GM12892 (cell line): ENCODE measurements at regions not wholly inside any gene's neighbourhood (a gene's known extent, or its start where the extent isn't known, plus 50 kb on each side); places are given as distances from the start of the nearest gene placed in this dataset.

Experiments
- DNase-seq: peaks from one replicate; pipeline ENCODE4 v3.0.0; 2011; ENCODE audit not compliant: insufficient read length
- FAIRE-seq: peaks from 2 replicates; lab custom pipeline; 2011; peaks lifted over from hg19 to GRCh38; lab: Jason Lieb, UNC
- POLR2A ChIP-seq: IDR thresholded peaks from 2 replicates; pipeline ENCODE4 v1.6.1; 2011; ENCODE audit warnings: low read depth, low read length, control low read depth
- POLR2AphosphoS5 ChIP-seq: IDR thresholded peaks from 2 replicates; pipeline ENCODE4 v1.6.1; 2011; ENCODE audit warnings: low read depth, low read length, control low read depth
- TAF1 ChIP-seq: IDR thresholded peaks from 2 replicates; pipeline ENCODE4 v1.6.1; 2011; ENCODE audit warnings: low read depth, mild to moderate bottlenecking, control low read depth, low read length, borderline replicate concordance

DNA sequence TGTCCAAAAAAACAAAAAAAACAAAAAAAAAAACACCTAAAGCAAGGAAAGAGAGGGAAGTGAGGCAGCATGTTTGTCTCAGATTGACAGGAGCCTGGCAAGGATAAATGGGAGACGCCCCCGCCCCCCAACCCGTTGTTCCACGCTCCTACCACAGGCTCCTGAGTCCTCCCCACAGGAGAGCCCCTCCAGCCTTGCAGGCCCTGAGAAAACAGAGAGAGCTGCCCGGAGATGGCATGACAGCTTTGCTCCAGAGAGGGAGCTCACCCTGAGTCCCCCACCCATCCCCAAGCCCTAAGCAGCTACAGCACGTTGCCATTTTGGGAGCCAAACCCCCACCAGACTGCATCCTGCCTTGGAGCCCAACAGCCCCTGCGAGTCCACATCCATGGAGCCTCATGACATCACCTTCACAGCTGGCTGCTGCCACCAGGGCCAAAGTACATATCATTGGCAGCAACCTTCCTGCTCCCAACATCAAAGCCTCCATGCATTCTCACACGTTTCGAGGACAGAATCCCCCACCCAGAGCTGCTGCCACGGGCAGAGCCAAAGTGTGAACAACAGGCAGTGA is 1283.3 kb downstream of the TYW1 start:
- TF ChIP-seq TAF1 (no peak), POLR2AphosphoS5 (no peak), POLR2A (no peak)
- FAIRE-seq, result no peak
- no peak for DNase-seq

DNA sequence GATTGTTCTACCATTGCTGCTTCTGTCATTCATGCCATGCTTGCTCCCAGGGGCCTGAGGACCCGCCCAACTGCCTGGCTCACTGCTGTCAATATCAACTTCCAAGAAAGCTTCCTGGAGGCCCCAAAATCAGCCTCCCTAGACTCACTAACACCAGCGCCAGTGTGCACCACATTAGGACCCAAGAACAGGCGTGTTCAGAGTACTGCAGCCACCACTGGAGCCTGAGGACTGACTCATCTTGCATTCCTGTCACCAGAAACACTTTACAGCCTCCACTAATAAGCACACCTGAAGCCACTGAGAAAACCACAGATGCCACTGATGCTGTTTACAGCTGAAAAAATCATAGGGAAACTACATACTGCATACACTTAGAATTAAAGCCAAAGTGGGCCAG is 1284.3 kb downstream of the TYW1 start:
- no peak for FAIRE-seq
- no peak for DNase-seq
- TF ChIP-seq TAF1 (no peak), POLR2AphosphoS5 (no peak), POLR2A (no peak)

DNA sequence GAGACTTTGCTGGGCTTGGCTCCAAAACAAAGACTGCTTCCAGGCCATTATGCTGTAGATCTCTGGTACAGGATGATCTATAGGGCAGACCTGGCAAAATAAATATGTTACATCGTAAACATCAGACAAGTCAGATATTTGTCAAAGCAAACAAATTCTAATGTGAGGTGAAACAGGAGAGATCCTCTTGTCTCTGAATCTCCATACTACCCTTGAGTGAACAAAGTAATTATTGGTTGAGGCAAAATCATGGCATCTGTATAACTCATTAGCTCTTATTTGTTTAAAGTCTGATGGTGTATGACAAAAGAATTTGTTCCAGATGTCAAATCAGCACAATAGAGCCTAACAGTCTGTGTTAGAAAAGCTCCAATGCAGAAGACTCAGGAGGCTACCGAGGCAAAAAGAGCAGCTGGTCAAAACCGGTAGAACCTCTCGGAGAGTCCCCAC is 1291.5 kb downstream of the TYW1 start:
- FAIRE-seq, result no peak
- DNase-seq, result no peak
- no peak for TF ChIP-seq POLR2AphosphoS5
- TF ChIP-seq POLR2A, result no peak
- TF ChIP-seq TAF1, result no peak

DNA sequence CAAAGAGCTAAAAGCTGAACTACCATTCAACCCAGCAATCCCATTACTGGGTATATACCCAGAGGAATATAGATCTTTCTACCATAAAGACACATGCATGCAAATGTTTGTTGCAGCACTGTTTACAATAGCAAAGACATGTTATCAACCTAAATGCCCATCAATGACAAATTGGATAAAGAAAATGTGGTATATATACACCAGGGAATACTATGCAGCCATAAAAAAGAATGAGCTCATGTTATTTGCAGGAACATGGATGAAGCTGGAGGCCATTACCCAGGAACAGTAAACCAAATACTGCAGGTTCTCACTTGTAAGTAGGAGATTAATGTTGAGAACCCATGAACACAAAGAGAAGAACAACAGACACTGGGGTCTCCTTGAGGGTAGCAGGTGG is 1295.1 kb downstream of the TYW1 start:
- DNase-seq (no peak), FAIRE-seq (no peak)
- TF ChIP-seq POLR2A, result no peak
- TF ChIP-seq POLR2AphosphoS5, result no peak
- TF ChIP-seq TAF1, result no peak

DNA sequence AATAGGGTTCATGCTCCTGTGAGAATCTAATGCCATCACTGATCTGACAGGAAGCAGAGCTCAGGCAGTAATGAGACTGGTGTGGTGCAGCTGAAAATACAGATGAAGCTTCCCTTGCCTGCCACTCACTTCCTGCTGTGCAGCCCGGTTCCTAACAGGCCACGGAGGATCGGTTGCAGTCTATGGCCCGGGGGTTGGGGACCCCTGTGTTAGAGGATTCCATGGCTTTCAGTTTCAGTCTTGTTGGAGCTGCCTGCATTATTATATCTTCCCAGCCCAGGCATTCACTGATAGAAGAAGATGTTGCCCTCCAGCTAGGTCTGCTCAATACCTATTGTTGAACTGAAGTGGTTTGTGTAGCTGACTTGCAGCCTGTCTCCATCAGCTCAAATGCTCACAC is 1298.8 kb downstream of the TYW1 start:
- FAIRE-seq (no peak), DNase-seq (no peak)
- TF ChIP-seq POLR2AphosphoS5 (no peak), POLR2A (no peak), TAF1 (no peak)

DNA sequence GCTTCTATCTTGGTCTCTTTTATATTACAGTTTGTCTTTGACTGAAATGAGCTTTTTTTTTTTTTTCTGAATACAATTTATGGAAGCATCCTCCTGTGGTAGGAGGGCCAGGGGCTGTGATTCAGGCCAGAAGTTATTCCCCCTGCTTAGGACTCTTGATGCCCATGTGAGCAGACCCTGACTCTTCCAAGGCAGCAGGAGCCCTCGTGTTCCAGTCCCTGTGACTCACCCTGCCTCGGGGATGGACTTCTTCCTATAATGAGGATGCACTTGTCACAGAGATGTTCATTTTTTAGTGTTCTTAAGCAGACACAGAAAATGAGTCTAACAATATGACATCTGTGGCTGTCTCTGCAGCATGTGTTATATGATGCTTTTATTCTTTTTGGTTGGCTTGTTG is 1293.7 kb upstream of the AUTS2 start:
- no peak for TF ChIP-seq POLR2A
- no peak for TF ChIP-seq POLR2AphosphoS5
- no peak for TF ChIP-seq TAF1
- no peak for DNase-seq
- FAIRE-seq, result no peak

DNA sequence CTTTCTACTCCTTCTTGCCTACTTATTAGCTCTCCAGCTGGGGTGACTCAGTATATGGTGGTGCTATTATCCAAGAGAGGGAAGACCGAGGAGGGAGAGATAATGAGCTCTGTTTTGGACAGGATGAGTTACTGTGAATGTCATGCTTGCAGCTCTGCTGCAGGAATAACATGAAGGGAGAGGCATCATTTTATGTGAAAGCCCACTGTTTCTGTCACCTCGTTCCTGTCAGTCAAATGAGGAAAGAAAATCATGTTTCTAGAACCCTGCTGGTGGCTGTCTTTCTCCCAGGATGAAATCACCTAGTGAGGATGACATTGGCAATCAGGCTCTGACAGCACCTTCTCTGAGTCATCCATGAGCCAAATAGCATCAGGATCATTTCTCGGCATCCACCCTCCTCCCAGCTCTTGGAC is 1291.6 kb upstream of the AUTS2 start:
- no peak for DNase-seq
- FAIRE-seq, result no peak
- TF ChIP-seq POLR2A (no peak), POLR2AphosphoS5 (no peak), TAF1 (no peak)

DNA sequence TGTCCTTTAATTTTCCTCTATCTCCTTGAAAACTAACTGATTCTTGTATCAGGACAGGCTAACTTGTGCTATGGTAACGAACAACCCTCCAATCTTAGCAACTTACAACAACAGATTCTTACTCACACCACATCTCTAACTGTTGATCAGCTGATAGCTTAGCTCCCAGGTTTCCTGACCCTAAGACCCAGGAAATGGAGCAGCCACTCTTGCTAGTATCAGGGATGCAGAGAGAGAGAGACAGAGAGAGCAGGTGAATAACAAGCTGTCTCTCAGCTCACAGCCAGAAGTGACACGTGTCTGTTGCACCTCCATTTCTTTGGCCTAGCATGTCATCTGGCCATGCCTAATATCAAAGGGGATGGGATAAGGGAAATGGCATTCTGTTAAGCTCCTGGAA is 1289.0 kb upstream of the AUTS2 start:
- FAIRE-seq, result no peak
- no peak for TF ChIP-seq POLR2AphosphoS5
- no peak for DNase-seq

DNA sequence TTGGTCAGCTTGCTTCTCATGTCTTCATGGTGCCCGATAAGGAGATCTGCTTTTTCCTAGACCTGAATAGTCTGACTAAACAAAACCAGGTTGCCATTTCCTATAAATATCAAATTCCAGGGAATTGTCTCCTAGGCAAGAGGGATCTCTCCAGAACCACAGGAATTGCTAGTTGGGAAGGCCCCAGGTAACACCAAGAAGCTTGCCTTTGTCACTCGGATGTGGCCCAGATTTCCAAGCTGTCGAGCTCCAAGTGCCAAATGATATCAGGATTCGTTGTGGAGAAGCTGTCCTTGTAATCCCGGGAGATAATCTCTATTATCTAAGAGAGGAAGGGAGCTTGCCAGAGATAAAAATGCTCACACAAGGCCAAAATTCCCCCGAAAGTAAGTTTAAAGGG is 1288.5 kb upstream of the AUTS2 start:
- TF ChIP-seq TAF1, result no peak
- DNase-seq (no peak), FAIRE-seq (no peak)

DNA sequence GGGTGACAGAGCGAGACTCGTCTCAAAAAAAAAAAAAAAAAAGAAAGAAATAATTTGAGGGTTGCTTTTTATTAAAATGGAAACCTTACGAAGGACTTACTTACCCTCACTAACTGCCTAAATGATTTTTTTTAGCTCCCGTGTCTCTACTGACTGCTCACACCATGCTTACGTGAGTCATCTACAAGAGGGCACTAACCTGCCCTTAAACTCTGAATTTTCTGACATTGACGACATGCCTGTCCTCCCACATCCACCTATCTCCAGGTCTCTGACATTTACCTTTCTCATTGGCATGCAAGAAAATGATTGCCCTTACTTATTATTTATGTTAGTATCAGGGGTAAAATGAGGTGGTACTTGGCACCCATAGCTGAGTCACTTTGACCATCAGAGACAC is 1286.3 kb upstream of the AUTS2 start:
- TF ChIP-seq POLR2A (no peak), POLR2AphosphoS5 (no peak)
- no peak for FAIRE-seq
- no peak for DNase-seq

DNA sequence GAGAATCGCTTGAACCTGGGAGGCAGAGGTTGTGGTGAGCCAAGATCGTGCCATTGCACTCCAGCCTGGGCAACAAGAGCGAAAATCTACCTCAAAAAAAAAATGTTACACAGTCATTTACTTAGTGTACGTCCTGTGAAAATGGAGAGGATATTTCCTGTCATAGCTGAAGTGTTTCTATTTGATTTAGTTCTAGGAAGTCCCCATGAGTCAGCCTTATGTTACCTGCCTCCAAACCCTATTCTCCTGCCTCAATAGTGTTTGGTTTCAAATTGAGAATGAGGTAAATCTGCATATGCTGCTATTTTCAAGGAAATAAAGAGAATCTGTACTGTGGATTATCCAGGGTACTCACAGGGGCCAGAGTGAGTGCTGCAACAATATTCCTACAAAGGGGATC is 1284.5 kb upstream of the AUTS2 start:
- no peak for DNase-seq
- FAIRE-seq, result no peak
- TF ChIP-seq TAF1 (no peak), POLR2AphosphoS5 (no peak), POLR2A (no peak)

DNA sequence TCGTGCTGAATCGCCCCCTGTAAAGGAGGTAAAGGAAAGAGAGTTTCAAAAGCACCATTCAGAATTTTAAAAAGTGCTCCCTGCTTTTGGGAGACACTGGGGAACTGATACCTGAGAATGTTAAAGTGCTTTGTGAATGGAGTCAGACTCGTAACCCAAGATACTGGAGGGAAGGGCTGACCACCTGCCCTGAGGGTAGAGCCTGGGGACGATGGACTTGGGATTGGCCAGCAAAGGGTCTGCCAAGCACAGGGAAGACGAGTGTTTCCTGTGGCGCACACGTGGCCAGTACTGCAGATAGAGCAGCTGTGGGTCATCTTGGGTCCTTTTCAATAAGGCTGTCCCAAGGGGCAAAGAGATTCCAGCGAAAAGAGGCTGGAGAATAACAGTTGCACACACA is 1284.1 kb upstream of the AUTS2 start:
- TF ChIP-seq POLR2AphosphoS5 (no peak), POLR2A (no peak), TAF1 (no peak)
- no peak for DNase-seq
- no peak for FAIRE-seq

DNA sequence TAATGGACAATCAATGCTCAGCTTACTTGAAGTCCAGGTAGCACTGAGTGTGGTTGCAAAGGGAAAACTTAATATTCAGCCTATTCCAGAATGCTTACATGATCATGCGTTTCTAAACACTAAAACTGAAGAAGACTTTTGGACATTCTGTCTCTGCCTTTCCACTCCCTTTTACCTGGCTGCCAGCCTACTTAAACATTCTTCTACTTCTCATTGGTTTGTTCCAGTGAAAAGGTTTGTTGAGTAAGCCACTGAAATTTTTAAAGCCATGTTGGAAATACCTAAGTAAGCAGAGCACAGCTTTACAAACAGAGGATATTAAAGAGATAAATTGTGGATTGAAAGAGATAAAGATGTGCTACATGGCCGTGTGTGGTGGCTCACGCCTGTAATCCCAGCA is 1280.8 kb upstream of the AUTS2 start:
- TF ChIP-seq POLR2AphosphoS5, result no peak
- TF ChIP-seq POLR2A, result no peak
- TF ChIP-seq TAF1, result no peak
- FAIRE-seq (no peak), DNase-seq (no peak)
